ENCODE measurements at regions not wholly inside any gene's neighbourhood (a gene's known extent, or its start where the extent isn't known, plus 50 kb on each side); places are given as distances from the start of the nearest gene placed in this dataset.

DNA sequence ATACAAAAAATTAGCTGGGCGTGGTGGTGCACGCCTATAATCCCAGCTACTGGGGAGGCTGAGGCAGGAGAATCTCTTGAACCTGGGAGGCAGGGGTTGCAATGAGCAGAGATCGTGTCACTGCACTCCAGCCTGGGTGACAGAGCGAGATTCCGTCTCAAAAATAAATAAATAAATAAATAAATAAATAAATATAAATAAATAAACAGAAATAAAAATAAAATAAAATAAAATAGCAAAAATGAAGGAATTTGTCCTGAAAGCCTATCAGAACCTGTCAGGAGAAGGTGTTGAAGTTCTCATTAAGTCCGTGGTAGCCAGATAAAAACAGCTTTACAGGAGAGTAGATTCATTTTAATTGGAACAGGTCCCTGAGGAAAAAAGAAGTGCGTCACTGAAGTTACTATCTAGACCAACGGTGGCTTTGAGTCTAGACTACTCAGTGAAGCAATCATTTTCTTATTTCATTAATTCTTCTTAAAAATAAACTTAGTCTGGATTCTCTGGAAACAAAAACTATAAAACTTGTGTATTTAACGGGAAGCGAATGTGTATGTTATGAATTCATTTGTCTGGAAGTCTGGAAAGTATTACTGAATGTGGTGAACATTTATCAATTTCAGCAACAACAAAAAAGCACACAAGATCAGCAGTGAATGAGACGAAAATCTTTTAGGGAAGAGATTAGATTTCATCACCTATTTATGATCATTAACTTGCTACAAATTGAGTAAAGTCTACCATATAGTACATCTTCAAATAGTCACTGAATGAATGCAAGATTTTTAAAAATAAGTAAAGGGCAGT lies 248.5 kb upstream of the PDE3A start:
- in situ Hi-C loops (cut with MboI; ENCODE audit: low sequenced_read_pairs, unreplicated experiment) = no loop called here
- TF ChIP-seq, protein P1, sequence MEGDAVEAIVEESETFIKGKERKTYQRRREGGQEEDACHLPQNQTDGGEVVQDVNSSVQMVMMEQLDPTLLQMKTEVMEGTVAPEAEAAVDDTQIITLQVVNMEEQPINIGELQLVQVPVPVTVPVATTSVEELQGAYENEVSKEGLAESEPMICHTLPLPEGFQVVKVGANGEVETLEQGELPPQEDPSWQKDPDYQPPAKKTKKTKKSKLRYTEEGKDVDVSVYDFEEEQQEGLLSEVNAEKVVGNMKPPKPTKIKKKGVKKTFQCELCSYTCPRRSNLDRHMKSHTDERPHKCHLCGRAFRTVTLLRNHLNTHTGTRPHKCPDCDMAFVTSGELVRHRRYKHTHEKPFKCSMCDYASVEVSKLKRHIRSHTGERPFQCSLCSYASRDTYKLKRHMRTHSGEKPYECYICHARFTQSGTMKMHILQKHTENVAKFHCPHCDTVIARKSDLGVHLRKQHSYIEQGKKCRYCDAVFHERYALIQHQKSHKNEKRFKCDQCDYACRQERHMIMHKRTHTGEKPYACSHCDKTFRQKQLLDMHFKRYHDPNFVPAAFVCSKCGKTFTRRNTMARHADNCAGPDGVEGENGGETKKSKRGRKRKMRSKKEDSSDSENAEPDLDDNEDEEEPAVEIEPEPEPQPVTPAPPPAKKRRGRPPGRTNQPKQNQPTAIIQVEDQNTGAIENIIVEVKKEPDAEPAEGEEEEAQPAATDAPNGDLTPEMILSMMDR (IDR thresholded peaks at IDR 0.05; ENCODE audit: borderline replicate concordance, control extremely low read depth, extremely low read depth, insufficient read depth, missing control alignments) = no peak
- DNase-seq (ENCODE audit: low spot score) = no peak

DNA sequence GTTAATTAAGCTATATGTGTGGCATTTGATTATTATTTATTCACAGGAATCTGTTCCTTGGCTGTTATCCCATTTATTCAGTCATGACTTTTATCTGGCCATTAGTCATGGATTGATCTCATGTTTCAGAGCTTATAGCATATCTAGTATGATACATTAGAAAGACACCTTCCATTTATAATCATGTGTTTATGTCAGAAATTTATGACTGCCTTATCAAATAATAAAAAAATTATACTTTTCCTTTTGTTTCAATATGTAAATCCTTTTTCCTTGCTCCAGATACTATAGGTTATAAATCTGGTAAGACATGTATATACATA lies 248.0 kb upstream of the PDE3A start:
- TF ChIP-seq, protein P1 (IDR thresholded peaks at IDR 0.05; ENCODE audit: borderline replicate concordance, control extremely low read depth, extremely low read depth, insufficient read depth, missing control alignments) = no peak

DNA sequence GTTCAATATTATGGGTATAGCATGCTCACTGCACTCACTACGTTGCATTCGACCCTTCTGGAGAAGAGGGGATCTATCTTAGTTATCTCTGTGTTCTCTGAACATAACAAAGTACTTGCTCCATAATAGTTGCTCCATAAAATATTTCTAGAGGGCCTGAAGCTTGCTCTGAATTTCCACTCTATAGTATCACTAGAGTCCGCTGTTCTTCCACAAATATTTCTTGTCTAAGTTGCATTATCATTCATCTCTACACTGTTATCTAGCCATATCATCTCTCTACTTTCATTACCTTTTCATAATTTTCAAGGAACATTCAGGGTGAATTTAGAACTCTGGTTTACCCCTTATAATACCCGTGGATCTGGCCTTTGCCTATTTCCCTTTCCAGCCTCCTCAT lies 246.1 kb upstream of the PDE3A start:
- no peak for DNase-seq (ENCODE audit: low spot score)
- TF ChIP-seq, protein P1 (IDR thresholded peaks at IDR 0.05; ENCODE audit: borderline replicate concordance, control extremely low read depth, extremely low read depth, insufficient read depth, missing control alignments) = no peak
- in situ Hi-C loops (cut with MboI; ENCODE audit: low sequenced_read_pairs, unreplicated experiment) = no loop called here

More for the DNA sequence above, 248.0 kb upstream of the PDE3A start:
- in situ Hi-C loops (cut with MboI; ENCODE audit: low sequenced_read_pairs, unreplicated experiment) = no loop called here
- DNase-seq (ENCODE audit: low spot score) = no peak

GRCh38 chr12:20123465-20123864 lies 244.9 kb upstream of the PDE3A start:
- in situ Hi-C loops (cut with MboI; ENCODE audit: low sequenced_read_pairs, unreplicated experiment) = no loop called here
- TF ChIP-seq, protein P1 (IDR thresholded peaks at IDR 0.05; ENCODE audit: borderline replicate concordance, control extremely low read depth, extremely low read depth, insufficient read depth, missing control alignments) = no peak
- DNase-seq (ENCODE audit: low spot score) = no peak

DNA sequence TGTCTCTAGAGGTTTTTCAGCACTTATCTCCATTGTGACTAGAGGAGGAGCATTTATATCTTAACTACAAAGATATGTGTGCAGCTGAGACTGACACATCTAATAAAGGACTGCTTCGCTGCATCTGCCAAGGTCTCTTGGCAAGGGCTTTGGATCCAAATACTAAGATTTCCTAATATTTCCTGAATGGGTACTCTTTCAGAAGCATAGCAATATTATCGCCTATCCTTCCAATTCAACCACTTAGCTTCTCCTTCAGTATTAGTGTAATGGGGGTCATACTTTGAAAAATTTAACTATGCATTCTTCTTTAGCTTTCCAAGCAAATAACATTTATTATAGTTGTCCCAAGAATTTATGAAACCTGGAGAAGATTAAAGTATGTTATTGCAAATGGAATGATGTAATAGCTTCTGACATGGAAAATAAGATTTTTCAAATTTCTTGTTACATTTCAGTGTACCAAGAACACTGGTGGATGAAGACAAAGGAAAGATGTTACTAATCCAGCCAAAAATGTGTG lies 243.0 kb upstream of the PDE3A start:
- TF ChIP-seq, protein P1 (IDR thresholded peaks at IDR 0.05; ENCODE audit: borderline replicate concordance, control extremely low read depth, extremely low read depth, insufficient read depth, missing control alignments) = no peak
- in situ Hi-C loops (cut with MboI; ENCODE audit: low sequenced_read_pairs, unreplicated experiment) = no loop called here
- no peak for DNase-seq (ENCODE audit: low spot score)

- no peak for DNase-seq (ENCODE audit: low spot score)
- in situ Hi-C loops (cut with MboI; ENCODE audit: low sequenced_read_pairs, unreplicated experiment) = no loop called here
- TF ChIP-seq, protein P1 (IDR thresholded peaks at IDR 0.05; ENCODE audit: borderline replicate concordance, control extremely low read depth, extremely low read depth, insufficient read depth, missing control alignments) = no peak
These were observed 241.7 kb upstream of the PDE3A start for GRCh38 chr12:20126601-20127000.
